ENCODE measurements at regions not wholly inside any gene's neighbourhood (a gene's known extent, or its start where the extent isn't known, plus 50 kb on each side); places are given as distances from the start of the nearest gene placed in this dataset.

- no peak for TF ChIP-seq CTCF (IDR thresholded peaks at IDR 0.05)
- DNase-seq (ENCODE audit: low spot score) (no peak), ATAC-seq (ENCODE audit: low FRiP score) (no peak)
Measured at GRCh38 chr7:130930681-130931080, 196.7 kb upstream of the KLF14 start.

GRCh38 chr7:130931423-130931822, 197.4 kb upstream of the KLF14 start:
- no peak for DNase-seq (ENCODE audit: low spot score)
- TF ChIP-seq CTCF (IDR thresholded peaks at IDR 0.05) = no peak
- ATAC-seq (ENCODE audit: low FRiP score) = no peak

- ATAC-seq (ENCODE audit: low FRiP score) (no peak), DNase-seq (ENCODE audit: low spot score) (no peak)
- no peak for TF ChIP-seq CTCF (IDR thresholded peaks at IDR 0.05)
Measured at GRCh38 chr7:130932088-130932487, 198.1 kb upstream of the KLF14 start.

- no peak for DNase-seq (ENCODE audit: low spot score)
- no peak for TF ChIP-seq CTCF (IDR thresholded peaks at IDR 0.05)
Measured at GRCh38 chr7:130932667-130933432, 198.8 kb upstream of the KLF14 start.

GRCh38 chr7:130933919-130934318, 199.9 kb upstream of the KLF14 start:
- no peak for ATAC-seq (ENCODE audit: low FRiP score)
- no peak for DNase-seq (ENCODE audit: low spot score)
- no peak for TF ChIP-seq CTCF (IDR thresholded peaks at IDR 0.05)

More at GRCh38 chr7:130932667-130933432, 198.8 kb upstream of the KLF14 start:
- no peak for ATAC-seq (ENCODE audit: low FRiP score)

- no peak for TF ChIP-seq CTCF (IDR thresholded peaks at IDR 0.05)
- ATAC-seq (ENCODE audit: low FRiP score) (no peak), DNase-seq (ENCODE audit: low spot score) (no peak)
Measured at GRCh38 chr7:130935564-130936157, 201.7 kb upstream of the KLF14 start.

Measured in omental fat pad (tissue), 3 donors.